Fibroblast of peridontal ligament (primary cell): ENCODE measurements at regions not wholly inside any gene's neighbourhood (a gene's known extent, or its start where the extent isn't known, plus 50 kb on each side); places are given as distances from the start of the nearest gene placed in this dataset.

ENCODE experiments used
- DNase-seq: peaks from one replicate; pipeline ENCODE4 v3.0.0-alpha.2; 2010; ENCODE audit errors: extremely low read depth

GRCh38 chr7:123401295-123401694 lies 133.1 kb downstream of the IQUB start:
- DNase-seq: no peak

DNA sequence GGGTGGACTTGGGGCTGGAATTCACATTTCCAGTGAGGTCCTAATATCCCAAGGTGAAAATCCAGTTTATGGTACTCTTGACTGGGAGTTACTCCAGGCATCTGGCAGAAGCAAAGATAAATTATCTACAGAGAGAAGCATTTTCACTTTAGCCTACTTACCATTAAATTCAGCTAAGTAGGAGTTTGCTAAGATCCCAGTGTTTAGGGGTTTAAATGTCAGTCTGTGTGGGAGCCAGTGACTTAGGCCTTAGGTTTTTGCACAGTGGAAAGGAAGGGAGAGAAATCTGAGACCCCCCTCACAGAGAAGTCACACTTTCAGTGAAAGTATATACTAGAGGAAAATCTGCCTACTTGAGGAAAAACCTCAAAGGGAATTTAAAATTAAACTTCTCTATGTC lies 134.2 kb downstream of the IQUB start:
- no peak for DNase-seq

DNA sequence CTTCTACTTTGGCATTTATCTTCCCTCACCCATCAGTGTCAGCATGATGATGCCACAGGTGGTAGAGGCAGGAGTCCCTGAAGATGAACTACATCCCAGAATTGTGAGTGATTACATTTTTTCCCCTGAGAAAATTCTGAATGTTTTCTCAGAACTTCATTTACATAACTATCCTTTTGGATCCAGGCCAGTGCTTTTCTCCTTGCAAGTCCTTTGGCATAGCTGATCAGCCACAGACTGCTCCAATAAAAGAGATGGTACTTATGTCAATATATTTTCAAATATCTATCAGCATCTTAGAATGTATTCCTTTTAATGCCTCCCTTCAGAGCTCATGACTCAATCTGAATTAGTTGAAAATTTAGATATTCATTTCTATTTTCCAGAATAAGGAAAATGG lies 135.5 kb downstream of the IQUB start:
- DNase-seq: no peak

DNA sequence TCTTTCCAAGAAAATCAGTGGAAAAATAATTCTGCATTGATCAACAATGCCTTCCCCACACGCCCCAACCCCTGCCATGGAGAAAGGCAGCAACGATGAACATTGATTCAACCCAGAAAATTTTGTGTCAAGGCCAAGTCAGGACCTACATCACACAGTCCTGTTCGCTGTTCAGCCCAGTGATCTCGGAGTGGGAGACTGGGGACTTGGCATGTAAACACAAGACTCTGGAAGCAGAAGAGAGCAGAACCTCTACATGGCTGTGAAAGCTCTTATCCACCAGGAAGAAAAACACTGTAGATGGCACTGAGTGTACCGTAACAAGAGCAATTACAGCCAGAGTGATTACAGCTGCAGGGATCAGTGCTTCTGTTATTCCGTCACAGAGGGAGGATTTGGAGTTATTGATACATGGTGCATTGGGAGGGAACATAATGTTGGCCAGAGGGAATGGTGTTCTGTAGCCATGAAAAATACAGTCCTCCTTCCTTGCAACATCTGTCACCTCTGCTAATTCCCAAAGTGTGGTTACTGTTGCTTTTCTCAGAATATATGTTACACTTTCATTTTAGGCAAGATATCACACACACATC lies 136.6 kb downstream of the IQUB start:
- no peak for DNase-seq

DNA sequence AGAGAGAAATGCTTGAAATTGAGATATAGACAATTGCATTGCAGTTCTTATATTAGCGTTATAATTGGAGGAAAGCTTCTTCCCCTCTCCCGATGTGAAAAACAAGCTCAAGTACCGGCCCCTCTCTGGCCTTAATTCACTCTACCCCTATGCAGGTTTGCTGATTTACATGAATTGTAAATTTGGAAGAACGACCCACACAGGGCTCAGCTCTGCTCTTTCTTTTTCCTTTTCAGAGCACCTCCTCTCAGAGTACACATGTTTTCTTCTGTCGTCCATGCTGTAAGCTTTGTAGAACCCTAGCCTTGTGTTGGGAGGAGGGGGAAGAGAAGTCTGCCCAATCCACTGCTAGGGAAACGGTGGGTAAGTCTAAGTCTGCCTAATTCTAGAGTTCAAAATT lies 140.8 kb downstream of the IQUB start:
- DNase-seq: no peak

DNA sequence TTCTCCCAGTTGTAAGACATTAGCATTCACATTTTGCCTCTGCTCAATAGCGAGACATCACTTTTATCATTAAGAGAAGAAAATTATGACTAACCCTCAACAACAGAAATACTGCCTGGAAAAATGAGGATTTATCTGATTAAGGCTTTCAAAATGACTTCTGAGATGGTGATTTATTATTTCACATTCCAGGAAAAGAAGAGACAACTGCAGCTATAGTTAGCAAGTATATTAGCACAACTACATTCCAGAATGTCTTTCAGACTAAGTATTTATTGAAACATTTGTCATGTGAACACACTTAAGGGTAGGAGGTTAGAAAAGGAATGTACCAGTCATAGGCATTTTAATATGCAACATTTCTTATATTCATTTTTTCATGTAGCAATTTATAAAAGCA lies 162.0 kb downstream of the IQUB start:
- no peak for DNase-seq

- DNase-seq: peak; percentile 3
Measured at GRCh38 chr7:123367484-123368122, 166.8 kb downstream of the IQUB start.

DNA sequence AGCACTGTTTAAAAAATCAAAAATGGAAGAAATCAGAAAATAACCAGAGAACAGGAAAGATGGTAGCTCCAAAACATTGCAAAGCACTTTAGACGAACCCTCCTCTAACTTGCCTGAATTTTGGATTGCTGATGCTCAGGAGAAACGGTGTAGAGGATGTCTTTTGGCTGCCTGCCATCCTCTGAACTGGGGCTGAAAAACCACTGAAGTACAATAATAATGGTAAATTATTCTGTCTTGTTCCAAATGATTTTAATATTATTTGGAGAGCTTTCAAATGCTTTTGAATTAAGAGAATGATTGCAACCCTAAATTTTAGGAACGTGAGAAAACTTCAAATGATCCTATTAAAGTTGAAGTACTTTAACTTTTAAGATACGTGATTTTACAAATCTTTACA lies 167.3 kb upstream of the SLC13A1 start:
- no peak for DNase-seq

DNA sequence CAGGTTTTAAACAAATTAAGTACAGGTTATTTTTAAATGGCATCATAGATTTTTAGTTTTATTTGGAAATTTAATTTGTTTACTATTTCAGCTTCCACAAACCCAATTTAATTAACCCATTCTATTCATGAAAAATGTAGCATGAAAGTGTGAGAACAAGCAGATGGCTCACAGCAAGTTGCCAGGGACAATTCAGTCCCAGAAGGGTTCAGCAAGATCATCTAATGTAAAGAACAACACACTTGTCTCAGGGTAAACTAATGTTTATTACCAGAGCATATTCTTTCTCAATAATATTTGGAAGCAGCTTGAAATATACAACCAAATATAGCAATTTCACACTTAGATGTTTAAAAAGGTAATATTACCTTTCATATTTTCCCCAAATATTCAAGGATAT lies 166.9 kb upstream of the SLC13A1 start:
- no peak for DNase-seq

- no peak for DNase-seq
Measured at GRCh38 chr7:123360631-123361030, 160.9 kb upstream of the SLC13A1 start.

- no peak for DNase-seq
Measured at GRCh38 chr7:123355576-123356190, 155.9 kb upstream of the SLC13A1 start.

DNA sequence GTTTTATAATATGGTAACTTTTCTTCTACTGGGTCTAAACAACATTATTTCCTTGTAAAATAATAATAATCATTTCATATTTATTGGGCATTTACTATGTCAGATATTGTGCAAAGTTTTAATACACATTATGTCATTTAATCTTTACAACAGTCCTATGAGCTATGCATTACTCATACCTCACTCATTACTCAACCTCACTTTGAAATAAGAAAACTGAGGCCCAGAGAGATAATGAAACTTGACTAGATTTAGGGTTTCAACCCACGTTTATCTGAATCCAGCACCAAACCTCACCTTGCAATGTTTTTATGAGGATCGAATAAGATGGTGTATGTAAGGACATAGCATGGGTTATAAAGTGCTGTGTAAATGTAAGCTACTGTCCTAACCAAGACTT lies 153.2 kb upstream of the SLC13A1 start:
- no peak for DNase-seq

- DNase-seq: no peak
Measured at GRCh38 chr7:123351516-123352505, 152.0 kb upstream of the SLC13A1 start.

GRCh38 chr7:123351027-123351426 lies 151.3 kb upstream of the SLC13A1 start:
- no peak for DNase-seq

- no peak for DNase-seq
Measured at GRCh38 chr7:123348690-123349089, 148.9 kb upstream of the SLC13A1 start.

- DNase-seq: no peak
Measured at GRCh38 chr7:123346766-123347165, 147.0 kb upstream of the SLC13A1 start.

DNA sequence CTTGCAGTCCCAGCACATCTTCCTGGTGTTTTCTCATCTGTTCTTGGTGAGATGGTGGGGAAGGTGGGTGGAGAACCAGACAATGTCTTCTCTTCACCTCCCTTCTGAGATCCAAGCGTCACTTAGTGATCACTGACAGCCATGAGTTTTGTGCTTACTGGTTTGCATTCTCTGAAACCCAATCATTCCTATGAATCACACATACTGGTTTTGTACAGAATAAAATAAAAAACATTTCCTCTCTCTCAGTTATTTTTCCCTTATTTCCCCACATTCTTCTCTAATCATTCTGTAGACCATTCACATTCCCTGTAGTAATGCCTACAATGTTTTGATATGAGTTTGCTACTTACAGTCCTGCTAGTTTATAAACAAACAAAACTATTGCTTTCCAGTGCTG lies 143.8 kb upstream of the SLC13A1 start:
- no peak for DNase-seq

- no peak for DNase-seq
Measured at GRCh38 chr7:123341102-123341501, 141.3 kb upstream of the SLC13A1 start.

DNA sequence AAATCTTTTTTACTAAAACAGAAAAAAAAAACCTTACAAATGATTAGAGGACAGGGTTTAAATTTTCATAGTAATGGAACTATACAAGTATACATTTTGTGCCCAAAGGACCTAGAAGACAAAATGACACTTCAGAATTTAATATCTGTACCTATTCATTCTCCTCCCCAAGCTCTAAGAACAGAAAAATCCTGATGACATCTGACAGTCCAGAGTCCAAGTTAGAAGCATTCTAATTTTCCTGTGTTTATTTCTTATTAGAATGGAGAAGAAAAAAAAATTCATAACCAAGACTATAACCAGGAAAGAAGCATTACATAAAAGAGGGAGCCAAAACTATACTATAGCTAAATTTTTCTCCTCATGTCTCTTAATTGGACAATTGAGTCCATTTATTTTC lies 138.9 kb upstream of the SLC13A1 start:
- no peak for DNase-seq

- no peak for DNase-seq
Measured at GRCh38 chr7:123329988-123330643, 130.3 kb upstream of the SLC13A1 start.

DNA sequence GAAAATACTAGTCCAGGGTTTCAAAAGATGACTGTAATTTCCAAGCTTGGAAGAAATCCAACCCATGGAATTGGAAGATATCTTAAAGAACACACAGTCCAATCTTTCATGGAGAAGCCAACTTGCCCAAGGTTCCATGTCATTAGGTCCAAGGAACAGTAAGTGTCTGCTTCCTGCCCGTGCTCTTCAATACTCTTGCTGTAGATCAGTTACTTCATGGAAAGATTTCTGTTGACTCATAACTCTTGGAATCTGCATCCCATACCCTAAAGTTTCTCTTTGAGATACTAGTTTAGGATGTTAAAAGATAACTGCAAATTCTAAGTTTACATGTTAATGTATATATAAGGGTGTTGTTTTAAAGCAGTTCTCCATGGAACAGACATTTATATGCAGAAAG lies 127.9 kb upstream of the SLC13A1 start:
- DNase-seq: no peak

DNA sequence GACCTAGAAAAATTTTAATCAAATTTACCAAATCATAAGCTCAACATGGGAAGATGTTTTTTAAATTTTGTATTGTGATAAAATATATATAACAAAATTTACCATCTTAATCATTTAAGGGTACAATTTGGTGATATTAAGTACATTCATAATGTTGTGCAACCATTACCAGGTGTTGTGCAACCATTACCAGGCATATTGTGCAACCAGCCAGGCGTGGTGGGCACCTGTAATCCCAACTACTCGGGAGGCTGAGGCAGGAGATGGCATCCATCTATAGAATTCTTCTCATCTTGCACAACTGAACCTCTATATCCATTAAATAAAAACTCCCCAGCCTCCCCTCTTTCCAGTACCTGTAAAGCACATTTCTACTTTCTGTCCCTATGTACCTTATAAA lies 124.5 kb upstream of the SLC13A1 start:
- no peak for DNase-seq
